Heart left ventricle (tissue), 16 donors: ENCODE measurements at regions not wholly inside any gene's neighbourhood (a gene's known extent, or its start where the extent isn't known, plus 50 kb on each side); places are given as distances from the start of the nearest gene placed in this dataset.

Experiments
- ATAC-seq, 4 donors: fragments of 200-7000 bp; cut with Tn5 transposase; one replicate each; pipeline ENCODE4 v1.9.1; 2020 to 2022; ENCODE audit warnings: moderate library complexity in 4 of 4, mild to moderate bottlenecking in 3 of 4, moderate number of reproducible peaks in 1 of 4
- DNase-seq, 5 donors: peaks; one replicate each; pipeline ENCODE4 v3.0.0-alpha.2; 2020
- H3K27ac ChIP-seq, 12 donors: fragments of 200-600 bp; sonication (generic) in 4 of 12; one replicate each; pipeline versions ENCODE4 v1.5.0 to v1.8.0; 2016 to 2022; ENCODE audit warnings: mild to moderate bottlenecking in 2 of 12
- H3K27me3 ChIP-seq, 9 donors: fragments of 200-600 bp; sonication (generic) in 2 of 9; one replicate each; pipeline versions ENCODE4 v1.5.1 to v1.8.0; 2016 to 2022; ENCODE audit warnings: mild to moderate bottlenecking in 3 of 9
- H3K36me3 ChIP-seq, 9 donors: fragments of 200-600 bp; sonication (generic) in 2 of 9; one replicate each; pipeline versions ENCODE4 v1.5.0 to v1.8.0; 2018 to 2022; ENCODE audit warnings: mild to moderate bottlenecking in 2 of 9
- H3K4me1 ChIP-seq, 12 donors: fragments of 200-600 bp; sonication (generic) in 4 of 12; one replicate each; pipeline versions ENCODE4 v1.5.0 to v1.8.0; 2016 to 2022; ENCODE audit warnings: mild to moderate bottlenecking in 3 of 12
- H3K4me3 ChIP-seq, 12 donors: fragments of 200-600 bp; sonication (generic) in 4 of 12; one replicate each; pipeline versions ENCODE4 v1.5.0 to v1.8.0; 2017 to 2022; ENCODE audit warnings: mild to moderate bottlenecking in 9 of 12, moderate library complexity in 4 of 12
- H3K9me3 ChIP-seq, 12 donors: fragments of 200-600 bp; sonication (generic) in 4 of 12; one replicate each; pipeline versions ENCODE4 v1.5.0 to v1.8.0; 2016 to 2022; ENCODE audit warnings: mild to moderate bottlenecking in 1 of 12
- POLR2A ChIP-seq, 2 donors: fragments of 450-650 bp; IDR thresholded peaks; one replicate each; pipeline ENCODE4 v1.6.1; 2017; ENCODE audit warnings: antibody characterized with exemption in 2 of 2, mild to moderate bottlenecking in 2 of 2, moderate library complexity in 2 of 2
- WGBS, 4 donors: extraction: QIAGEN DNeasy Blood & Tissue Kit in 2 of 4; methylation state at CpG; one replicate each; pipeline versions ENCODE4 v1.1.5 to v1.1.7; 2013 to 2018; 5-methylcytosine and 5-hydroxymethylcytosine counted together
- intact Hi-C, 10 donors: fragments of 100-400 bp; cut with DNase I; formaldehyde crosslinking; loops; one replicate each; pipeline versions ENCODE4 v1.11.1 to v1.14.2; 2022
- TF ChIP-seq, protein P1 (sequence below), 12 donors: fragments of 200-600 bp; sonication (generic) in 4 of 12; IDR thresholded peaks; one replicate each; pipeline versions ENCODE4 v1.5.0 to v1.8.0; 2018 to 2022; ENCODE audit warnings: antibody characterized with exemption in 12 of 12, mild to moderate bottlenecking in 5 of 12
- donor health status: ischemic (EF 13 %, LVEDD 7.1; RV severe dilation, severe dysfunction).
- donor health status: healthy with polysubstance abuse.
- donor health status: DM: no; HTN: yes; CAD: no.
- donor health status: DM: no; HTN: no; CAD: no.
- donor health status: ischemic (EF 25% LVEDD 6.9; RV normal size, moderate dysfunction).
- donor health status: ischemic (EF 25% LVEDD 5.7; RV mildly dilated, moderate dysfunction).
- donor health status: healthy.
- donor health status: DM: yes; HTN: yes; CAD: no.
- donor health status: ischemic (EF 35%, LVEDD 5.7; RV mildly dilated, moderate dysfunction).
- donor health status: nonischemic (EF 11% LVEDD 7.7; RV severe dilation, severe dysfunction).
- donor health status: DM: yes; HTN: yes; CAD: no.
- donor health status: PGD.
- donor health status: ischemic (EF 29% LVEDD 5.4; RV normal size, mild dysfunction).
- donor health status: nonischemic (EF 23%, LVEDD 6.1; RV moderate dilation, normal function).

DNA sequence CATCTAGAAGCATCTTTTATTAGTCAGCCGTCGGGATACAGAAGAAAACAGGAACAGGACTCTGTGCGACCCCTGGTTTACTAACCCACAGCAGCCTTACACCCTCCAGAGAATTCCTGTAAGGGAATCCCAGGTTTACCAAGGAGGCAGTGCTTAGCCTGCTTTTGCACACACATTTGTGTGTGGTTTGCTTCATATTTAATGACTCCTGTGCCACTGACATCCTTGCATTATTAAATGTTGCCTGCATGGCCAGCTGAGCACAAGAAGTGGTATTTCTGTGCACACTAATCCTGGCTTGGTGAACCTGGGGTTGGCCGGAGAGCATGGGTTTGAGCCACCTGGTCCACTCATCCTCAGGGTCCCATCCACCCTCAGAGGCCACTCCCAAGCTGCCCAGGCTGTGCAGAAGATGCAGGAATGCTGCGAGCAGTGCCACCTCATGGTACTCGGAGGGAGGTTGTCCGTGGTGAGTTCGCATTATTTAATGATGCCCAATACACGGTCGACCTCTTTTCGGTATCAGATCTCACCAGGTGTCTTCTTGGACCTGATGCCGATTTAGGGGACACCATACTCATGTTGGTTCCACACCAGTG is 152.4 kb upstream of the RTL1 start:
- Histone ChIP-seq H3K36me3 (peaks cover 0 to 10% (median 0%) of the 10 kb centered on the region in 9 donors), H3K4me1 (no peaks in the 10 kb centered on the region), H3K9me3 (peaks cover 0 to 5% (median 0%) of the 10 kb centered on the region in 12 donors), H3K27me3 (peaks cover 0 to 7% (median 0%) of the 10 kb centered on the region in 9 donors), H3K27ac (no peak overlapping the region), H3K4me3 (no peak overlapping the region)
- DNase-seq: peak in 1 of 5 donors; percentile 22
- ATAC-seq: no peak
- no peak for TF ChIP-seq POLR2A (IDR thresholded peaks at IDR 0.05)
- TF ChIP-seq, protein P1, sequence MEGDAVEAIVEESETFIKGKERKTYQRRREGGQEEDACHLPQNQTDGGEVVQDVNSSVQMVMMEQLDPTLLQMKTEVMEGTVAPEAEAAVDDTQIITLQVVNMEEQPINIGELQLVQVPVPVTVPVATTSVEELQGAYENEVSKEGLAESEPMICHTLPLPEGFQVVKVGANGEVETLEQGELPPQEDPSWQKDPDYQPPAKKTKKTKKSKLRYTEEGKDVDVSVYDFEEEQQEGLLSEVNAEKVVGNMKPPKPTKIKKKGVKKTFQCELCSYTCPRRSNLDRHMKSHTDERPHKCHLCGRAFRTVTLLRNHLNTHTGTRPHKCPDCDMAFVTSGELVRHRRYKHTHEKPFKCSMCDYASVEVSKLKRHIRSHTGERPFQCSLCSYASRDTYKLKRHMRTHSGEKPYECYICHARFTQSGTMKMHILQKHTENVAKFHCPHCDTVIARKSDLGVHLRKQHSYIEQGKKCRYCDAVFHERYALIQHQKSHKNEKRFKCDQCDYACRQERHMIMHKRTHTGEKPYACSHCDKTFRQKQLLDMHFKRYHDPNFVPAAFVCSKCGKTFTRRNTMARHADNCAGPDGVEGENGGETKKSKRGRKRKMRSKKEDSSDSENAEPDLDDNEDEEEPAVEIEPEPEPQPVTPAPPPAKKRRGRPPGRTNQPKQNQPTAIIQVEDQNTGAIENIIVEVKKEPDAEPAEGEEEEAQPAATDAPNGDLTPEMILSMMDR (IDR thresholded peaks at IDR 0.05): no peak
- intact Hi-C loops: no loop called here
- 92 to 95% (median 92%) methylated on average over 12 of the region's 12 CpGs for WGBS, 4 donors

DNA sequence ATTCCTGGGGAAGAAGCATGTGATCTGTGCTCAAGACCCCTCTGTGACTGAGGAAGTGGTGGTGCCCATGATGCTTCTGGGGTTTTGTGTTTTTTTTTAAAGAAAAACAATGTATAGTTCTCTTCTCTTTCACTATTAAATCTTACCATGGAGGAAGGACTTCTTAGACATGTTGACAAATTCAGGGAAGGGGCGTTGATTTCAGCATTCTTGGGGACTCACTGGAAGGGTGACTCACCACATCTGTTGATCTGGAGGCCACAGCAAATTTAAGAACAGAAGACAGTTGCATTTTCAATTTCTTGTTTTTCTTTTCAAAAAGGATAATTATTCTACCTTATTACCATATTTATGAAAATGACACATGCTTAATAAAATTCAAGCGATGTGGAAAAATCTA is 152.9 kb upstream of the RTL1 start:
- WGBS, 4 donors: 80 to 88% (median 87%) methylated on average over 2 of the region's 2 CpGs
- intact Hi-C loops: no loop called here
- no peak for TF ChIP-seq POLR2A (IDR thresholded peaks at IDR 0.05)
- TF ChIP-seq, protein P1 (IDR thresholded peaks at IDR 0.05): no peak
- H3K27ac ChIP-seq: no peak overlapping the region
- no peak for ATAC-seq
- peaks cover 0 to 5% (median 0%) of the 10 kb centered on the region in 12 donors for H3K9me3 ChIP-seq
- H3K36me3 ChIP-seq: peaks cover 0 to 4% (median 0%) of the 10 kb centered on the region in 9 donors
- no peaks in the 10 kb centered on the region for H3K4me1 ChIP-seq
- H3K4me3 ChIP-seq: no peak overlapping the region
- H3K27me3 ChIP-seq: peaks cover 0 to 8% (median 0%) of the 10 kb centered on the region in 9 donors
- no peak for DNase-seq

DNA sequence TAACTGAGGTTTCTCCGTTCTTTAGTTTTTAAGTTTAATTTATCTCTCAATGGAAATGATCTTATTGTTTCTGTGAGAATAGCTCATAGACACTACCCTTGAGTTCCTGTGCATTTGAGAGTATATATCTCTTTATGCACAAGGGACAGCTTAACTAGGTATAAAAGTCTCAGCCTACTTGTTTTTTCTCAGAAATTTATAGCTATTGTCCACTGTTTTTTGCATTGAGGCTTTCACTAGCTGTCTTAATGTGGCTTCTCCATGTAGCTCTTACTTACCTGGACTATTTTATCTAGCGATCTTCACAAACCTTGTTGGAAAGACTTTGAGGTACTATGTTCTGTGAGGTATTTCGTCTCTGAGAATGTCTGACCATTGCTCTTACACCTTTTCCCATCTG is 153.9 kb upstream of the RTL1 start:
- intact Hi-C loops: no loop called here
- peaks cover 0 to 6% (median 0%) of the 10 kb centered on the region in 9 donors for H3K27me3 ChIP-seq
- ATAC-seq: no peak
- H3K9me3 ChIP-seq: peaks cover 0 to 5% (median 0%) of the 10 kb centered on the region in 12 donors
- H3K4me3 ChIP-seq: no peak overlapping the region
- 84 to 90% (median 88%) methylated on average over 3 of the region's 3 CpGs for WGBS, 4 donors
- peaks cover 0 to 3% (median 0%) of the 10 kb centered on the region in 9 donors for H3K36me3 ChIP-seq
- no peaks in the 10 kb centered on the region for H3K4me1 ChIP-seq
- no peak for DNase-seq
- H3K27ac ChIP-seq: no peak overlapping the region
- TF ChIP-seq, protein P1 (IDR thresholded peaks at IDR 0.05): no peak
- no peak for TF ChIP-seq POLR2A (IDR thresholded peaks at IDR 0.05)

DNA sequence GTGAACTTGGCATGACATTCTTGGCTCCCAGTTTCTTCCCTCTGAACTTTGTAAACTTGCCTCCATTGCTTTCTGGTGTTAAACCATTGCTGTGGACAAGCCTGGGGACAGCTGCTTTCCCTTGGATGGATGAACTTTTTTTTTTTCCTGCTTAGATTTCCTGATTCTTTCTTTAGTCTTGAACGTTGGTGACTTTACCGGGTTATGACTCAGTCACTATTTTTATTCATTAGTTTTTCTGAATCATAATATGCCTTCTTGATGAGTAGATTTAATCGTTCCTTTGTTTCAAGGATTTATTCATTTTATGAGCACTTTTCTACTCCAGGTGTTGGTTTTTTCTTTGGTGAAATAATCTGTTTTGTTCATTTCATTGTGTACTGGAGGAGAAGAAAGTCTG is 155.0 kb upstream of the RTL1 start:
- ATAC-seq: no peak
- Histone ChIP-seq H3K9me3 (peaks cover 0 to 5% (median 0%) of the 10 kb centered on the region in 12 donors), H3K4me1 (no peaks in the 10 kb centered on the region), H3K36me3 (peaks cover 0 to 3% (median 0%) of the 10 kb centered on the region in 9 donors), H3K27me3 (peaks cover 0 to 6% (median 0%) of the 10 kb centered on the region in 9 donors), H3K27ac (no peak overlapping the region), H3K4me3 (no peak overlapping the region)
- TF ChIP-seq, protein P1 (IDR thresholded peaks at IDR 0.05): no peak
- TF ChIP-seq POLR2A (IDR thresholded peaks at IDR 0.05): no peak
- WGBS, 4 donors: 41 to 56% (median 51%) methylated on average over 3 of the region's 3 CpGs
- no peak for DNase-seq
- intact Hi-C loops: no loop called here
